ENCODE measurements at regions not wholly inside any gene's neighbourhood (a gene's known extent, or its start where the extent isn't known, plus 50 kb on each side); places are given as distances from the start of the nearest gene placed in this dataset.

- DNase-seq, result no peak
Observed at GRCh38 chr10:30793093-30793492, 163.5 kb upstream of the LYZL2 start.

GRCh38 chr10:30792025-30792424, 162.5 kb upstream of the LYZL2 start:
- no peak for DNase-seq

- no peak for DNase-seq
Observed at GRCh38 chr10:30791197-30791611, 161.7 kb upstream of the LYZL2 start.

- DNase-seq, result no peak
Observed at GRCh38 chr10:30789806-30790205, 160.3 kb upstream of the LYZL2 start.

DNA sequence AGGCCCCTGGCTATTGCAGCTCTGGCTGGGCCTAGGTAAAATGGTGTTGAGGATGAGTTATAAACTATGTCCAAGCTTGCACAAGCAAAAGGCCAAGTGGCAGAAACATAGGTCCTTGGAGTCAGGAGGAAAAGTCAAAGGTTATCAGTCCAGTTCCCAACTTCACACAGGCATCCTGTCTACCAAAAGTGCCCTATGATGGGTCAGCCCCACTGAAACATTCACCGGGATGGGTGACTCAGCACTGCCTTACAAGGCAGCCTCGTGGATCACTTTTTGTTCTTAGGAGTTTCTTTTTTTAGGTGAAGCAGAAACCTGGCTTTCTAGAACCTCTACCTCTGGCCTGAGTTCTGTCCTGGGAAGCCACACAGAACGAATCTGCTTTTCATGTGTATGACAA, 158.8 kb upstream of the LYZL2 start:
- DNase-seq, result no peak

GRCh38 chr10:30786906-30787305, 157.4 kb upstream of the LYZL2 start:
- DNase-seq, result no peak

DNA sequence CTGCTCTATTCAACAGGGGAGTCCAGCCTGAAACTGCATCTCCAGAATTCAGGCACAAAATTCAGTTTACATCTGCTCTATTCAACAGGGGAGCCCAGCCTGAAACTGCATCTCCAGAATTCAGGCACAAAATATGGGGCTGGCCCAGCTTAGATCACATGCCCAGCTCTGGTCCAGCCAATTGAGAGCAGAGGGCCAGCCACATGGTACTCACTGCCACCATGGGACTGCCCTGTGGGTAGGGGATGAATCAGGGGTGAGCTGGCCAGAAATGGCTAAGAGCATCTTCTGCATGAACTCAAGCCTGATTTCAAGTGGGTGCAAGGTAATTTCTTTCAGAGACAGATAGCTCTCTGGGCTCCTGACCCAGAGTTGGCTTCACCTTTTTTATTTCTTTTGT, 156.6 kb upstream of the LYZL2 start:
- DNase-seq, result no peak

DNA sequence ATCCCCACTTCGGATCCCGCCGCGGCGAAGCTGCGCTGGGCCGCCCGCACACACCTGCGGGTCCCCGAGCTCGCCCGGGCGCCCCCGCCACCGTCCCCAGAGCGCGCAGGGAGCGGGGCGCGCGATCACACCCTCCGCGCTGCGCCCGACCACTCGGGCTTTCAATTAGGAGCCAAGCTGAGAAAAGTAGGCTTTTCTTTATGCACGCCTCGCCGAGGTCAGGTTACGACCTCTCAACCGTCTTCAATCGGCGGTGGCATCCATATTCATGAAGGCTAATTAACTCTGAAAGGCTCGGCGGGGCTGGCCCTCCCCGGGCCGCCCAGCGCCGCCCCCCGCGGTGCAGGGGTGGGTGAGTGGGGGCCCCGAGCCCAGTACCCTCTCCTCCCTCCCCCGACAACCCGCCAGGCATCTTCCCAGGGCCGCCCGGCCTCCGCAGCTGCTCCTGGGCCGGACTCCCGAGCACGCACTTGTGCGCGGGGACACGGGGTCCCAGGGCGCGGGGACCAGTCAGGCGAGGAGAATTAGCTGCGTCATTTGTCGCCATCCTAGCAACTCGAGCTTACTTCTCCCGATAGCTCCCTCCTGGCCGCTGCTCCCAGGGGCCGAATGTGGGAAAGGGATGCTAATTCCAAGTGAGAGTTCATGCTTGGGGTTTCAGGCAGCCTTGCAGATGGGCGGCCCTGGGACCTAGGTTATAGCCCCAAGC, 155.5 kb upstream of the LYZL2 start:
- peak; percentile 8 to 38 for DNase-seq

- no peak for DNase-seq
Observed at GRCh38 chr10:30784524-30784896, 155.0 kb upstream of the LYZL2 start.

- peak; percentile 35 to 39 for DNase-seq
Observed at GRCh38 chr10:30783939-30784501, 154.5 kb upstream of the LYZL2 start.

DNA sequence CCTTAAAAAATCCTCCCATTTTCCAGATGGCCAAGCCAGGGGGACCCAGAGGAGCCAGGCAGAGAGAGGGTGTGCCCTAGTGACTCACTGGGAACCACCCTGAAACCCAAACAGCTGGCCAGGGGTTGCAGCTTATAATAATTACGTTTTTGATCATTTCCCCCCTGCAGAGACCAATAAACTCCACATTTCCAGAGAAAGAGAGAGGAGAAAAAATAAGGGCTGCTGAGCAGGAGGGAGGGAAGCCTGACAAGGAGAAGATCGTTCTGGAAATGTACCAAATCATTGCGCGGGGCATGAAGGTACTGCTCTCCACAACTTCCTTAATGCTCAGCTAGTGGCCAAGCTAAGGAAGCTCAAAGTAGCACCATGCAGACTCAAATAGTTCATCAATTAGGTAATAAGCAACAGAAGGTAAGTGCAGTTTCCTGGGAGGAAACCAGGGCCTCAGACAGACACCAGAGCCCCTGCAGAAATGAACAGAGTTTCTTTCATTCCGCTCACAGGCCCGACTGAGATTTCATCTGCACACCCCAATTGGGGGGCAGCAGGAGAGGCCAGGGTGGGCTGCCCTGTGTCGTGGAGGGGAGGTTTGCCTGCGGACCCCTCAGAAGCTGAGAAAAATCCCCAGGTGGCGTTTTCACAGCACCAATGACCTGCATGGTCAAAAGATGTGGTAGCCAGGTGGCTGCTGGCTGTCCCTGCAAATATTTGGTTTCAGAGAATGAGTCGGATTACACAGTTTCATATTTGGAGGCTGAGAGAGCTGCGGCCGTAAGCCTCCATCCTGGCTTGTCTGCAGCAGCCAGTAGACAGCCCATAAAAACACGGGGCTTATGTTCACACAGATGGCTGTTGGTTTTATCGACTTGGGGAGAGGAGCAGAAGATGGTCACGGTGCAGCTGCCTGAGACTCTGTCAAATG, 153.2 kb upstream of the LYZL2 start:
- no peak for DNase-seq

- no peak for DNase-seq
Observed at GRCh38 chr10:30782157-30782536, 152.6 kb upstream of the LYZL2 start.

DNA sequence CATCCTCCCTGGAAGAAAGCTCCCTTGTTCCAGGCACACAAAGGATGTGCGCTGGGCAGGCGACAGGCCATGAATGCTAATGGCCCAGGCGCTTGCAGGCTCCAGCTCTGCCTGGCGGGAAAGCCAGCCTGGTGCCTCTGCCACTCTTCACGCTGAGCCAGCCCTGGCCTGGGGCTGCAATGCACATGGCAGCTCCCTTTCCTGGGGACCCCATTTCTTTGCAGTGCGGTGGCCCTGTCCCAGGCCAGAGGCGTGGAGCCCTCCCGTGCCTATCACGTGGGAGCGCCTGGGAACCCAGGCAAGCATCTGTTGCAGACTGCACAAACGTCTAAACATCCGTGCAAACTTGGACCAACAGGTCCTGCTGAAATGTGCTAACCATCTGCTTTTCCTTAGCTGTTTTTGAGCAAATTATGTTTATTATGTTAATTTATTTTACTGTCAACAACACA, 152.1 kb upstream of the LYZL2 start:
- DNase-seq, result no peak

GRCh38 chr10:30778769-30779168, 149.2 kb upstream of the LYZL2 start:
- no peak for DNase-seq

DNA sequence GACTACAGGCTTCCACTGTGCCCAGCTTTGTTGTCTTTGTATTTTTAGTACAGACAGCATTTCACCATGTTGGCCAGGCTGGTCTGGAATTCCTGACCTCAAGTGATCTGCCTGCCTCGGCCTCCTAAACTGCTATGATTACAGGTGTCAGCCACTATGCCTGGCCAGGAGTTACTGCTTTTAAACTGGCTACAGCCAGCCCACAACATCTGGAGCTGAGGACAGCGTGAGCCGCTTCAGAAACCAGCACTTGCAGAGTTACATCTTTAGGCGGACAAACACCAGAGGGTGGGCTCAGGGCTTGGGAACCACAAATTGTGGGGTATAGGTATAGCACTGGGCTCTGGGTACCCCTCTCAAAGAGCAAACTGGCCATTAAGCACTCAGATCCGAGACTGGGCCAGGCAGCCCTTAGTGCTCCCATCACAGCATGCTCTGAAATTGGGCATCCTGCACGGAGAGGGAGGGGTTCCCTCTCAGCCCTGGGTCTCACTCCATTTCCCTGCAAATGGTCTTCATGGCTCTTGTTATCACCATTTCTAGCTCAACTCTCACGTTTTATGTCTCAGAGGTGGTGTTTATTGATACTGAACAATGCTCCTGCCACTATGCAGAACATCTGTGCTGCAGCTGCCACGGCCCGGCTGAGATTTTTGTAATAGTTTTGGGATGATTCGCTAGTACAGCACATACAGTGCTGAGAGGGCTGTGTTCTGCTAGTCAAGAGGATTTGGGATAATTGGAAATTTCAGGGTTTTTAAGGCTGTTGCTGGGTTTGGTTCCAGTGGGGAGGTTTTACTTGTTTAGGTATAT, 146.4 kb upstream of the LYZL2 start:
- DNase-seq, result no peak

- no peak for DNase-seq
Observed at GRCh38 chr10:30774261-30774660, 144.7 kb upstream of the LYZL2 start.

- no peak for DNase-seq
Observed at GRCh38 chr10:30773501-30773900, 143.9 kb upstream of the LYZL2 start.

DNA sequence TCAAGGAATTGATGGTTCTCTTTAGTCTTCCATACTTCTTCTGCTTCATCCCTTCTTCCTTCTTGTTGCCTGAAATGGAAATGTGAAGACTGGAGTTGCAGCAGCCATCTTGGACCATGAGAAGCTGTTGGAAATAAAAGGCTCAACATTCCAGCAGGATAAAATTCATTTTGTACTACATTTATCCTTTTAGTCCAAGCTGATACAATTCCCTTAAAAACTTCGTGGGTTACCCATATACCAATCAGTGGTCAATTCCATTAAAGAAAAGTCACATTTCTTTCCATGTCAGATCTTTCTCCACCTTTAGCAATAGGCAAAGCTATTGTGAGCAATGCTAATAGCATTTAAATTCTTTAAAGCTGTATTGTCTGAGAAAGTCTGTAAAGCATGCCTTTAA, 141.3 kb upstream of the LYZL2 start:
- DNase-seq, result no peak

DNA sequence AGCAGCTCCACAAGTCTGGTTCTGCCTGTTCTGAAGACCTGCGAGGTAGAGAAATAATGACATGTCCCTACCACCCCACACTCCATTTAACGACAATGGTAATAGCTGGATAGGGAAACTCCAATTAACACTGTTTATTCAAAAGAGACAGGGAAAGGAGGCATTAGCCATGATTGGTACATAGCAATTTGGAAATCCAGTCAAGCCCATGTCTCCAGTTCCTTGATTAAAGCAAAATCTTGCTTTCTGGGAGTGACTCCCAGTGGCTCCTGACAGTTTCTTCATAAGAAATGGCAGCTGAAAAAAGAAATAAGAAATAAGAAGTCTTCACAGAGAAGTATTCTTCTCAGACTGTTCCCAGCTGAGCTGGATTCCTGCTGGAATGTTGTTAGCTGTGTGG, 140.7 kb upstream of the LYZL2 start:
- no peak for DNase-seq

DNA sequence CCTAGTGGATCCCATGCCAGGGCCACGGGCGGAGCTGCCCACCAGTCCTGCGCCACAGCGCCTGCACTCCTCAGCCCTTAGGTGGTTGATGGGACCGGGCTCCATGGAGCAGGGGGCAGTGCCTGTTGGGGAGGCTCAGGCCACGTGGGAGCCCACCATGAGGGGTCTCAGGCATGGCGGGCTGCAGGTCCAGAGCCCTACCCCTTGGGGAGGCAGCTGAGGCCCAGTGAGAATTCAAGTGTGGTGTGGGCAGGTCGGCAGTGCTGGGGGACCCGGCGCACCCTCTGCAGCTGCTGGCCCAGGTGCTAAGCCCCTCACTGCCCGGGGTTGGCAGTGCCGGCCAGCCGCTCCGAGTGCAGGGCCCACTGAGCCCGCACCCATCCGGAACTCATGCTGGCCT, 139.8 kb upstream of the LYZL2 start:
- no peak for DNase-seq

DNA sequence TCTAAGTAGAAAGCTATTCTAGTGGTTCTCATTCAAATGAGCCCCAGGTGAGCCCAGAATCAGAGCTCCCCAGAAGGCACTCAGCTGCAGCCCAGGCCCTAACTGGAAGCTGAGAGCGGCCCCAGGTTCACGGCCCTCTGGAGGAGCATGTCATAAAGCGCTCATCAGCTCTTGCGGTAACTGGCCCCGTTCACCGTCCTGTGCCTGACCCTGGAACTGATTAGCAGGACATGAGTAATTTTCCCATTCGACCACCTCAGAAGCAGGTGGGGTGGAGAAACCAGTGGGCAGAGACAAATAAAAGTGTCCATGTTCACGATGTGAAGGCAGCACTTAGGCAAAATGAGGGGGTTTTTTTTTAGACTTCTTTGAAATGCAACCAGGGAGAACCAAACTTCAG, 136.1 kb upstream of the LYZL2 start:
- DNase-seq, result no peak

DNA sequence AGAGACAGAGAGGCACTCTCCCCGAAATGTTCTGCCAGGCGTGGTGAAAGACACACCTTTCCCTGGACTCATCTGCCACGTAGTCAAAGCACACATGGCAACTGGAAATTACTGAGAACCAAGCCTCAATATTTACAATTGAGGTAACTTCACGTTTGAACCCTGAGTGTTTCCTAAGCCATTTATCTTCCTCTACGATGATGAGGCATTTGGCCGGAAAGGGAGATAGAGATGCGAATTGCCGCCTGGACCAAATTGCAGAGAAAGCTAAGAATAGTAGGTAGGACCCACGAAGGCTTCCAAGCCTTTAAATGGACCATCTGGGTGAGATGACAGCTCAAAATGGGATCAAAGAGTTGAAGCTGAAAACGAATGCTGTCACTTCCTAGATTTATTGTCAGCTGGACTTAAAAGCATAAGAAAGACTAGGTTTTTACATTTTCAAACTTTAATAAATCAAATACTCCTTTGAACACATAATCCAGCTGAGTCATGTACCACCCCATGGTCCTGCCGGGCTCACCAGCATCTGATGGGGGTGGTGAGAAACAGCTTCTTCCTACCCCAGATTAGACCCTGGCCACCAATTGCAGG, 135.6 kb upstream of the LYZL2 start:
- DNase-seq, result no peak

DNA sequence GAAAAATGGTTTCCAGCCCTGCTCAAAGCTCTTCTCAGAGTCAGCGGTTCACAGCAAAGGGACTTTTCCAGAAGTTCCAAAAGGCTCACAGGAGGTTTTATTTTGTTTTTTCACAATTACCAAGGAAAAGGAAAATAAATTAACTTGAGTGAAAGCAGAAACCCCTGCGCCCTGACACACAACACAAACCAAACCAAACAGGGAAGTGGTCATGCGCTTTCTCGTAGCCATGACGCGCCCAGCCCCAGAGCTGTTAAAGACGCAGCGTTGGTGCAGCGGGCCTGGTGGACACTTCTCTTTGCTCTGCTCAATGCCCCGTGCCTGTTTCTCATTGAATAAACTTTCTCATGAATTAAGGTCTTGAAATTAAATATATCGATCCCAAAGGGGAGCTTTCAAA, 134.4 kb upstream of the LYZL2 start:
- DNase-seq, result no peak
